Kidney epithelial cell (primary cell): ENCODE measurements at regions not wholly inside any gene's neighbourhood (a gene's known extent, or its start where the extent isn't known, plus 50 kb on each side); places are given as distances from the start of the nearest gene placed in this dataset.

ENCODE experiments used
- DNase-seq: peaks from one replicate; pipeline ENCODE4 v3.0.0-alpha.2; 2010; ENCODE audit warnings: low read depth
- H3K27me3 ChIP-seq: 2 replicates; pipeline ENCODE4 v1.6.0; 2011; ENCODE audit warnings: low read length; ENCODE audit not compliant: control insufficient read depth, insufficient read depth
- H3K36me3 ChIP-seq: 2 replicates; pipeline ENCODE4 v1.5.1; 2011; ENCODE audit warnings: low read length; ENCODE audit not compliant: control insufficient read depth, insufficient read depth
- H3K4me3 ChIP-seq: 2 replicates; pipeline ENCODE4 v1.5.1; 2011; ENCODE audit warnings: low read depth, mild to moderate bottlenecking, control low read depth, low read length
- TF ChIP-seq, protein P1 (sequence below): IDR thresholded peaks from 2 replicates; pipeline ENCODE4 v1.5.1; 2011; ENCODE audit warnings: mild to moderate bottlenecking, moderate library complexity, low read length, control low read depth, inconsistent platforms; ENCODE audit not compliant: insufficient read depth, poor library complexity, severe bottlenecking

DNA sequence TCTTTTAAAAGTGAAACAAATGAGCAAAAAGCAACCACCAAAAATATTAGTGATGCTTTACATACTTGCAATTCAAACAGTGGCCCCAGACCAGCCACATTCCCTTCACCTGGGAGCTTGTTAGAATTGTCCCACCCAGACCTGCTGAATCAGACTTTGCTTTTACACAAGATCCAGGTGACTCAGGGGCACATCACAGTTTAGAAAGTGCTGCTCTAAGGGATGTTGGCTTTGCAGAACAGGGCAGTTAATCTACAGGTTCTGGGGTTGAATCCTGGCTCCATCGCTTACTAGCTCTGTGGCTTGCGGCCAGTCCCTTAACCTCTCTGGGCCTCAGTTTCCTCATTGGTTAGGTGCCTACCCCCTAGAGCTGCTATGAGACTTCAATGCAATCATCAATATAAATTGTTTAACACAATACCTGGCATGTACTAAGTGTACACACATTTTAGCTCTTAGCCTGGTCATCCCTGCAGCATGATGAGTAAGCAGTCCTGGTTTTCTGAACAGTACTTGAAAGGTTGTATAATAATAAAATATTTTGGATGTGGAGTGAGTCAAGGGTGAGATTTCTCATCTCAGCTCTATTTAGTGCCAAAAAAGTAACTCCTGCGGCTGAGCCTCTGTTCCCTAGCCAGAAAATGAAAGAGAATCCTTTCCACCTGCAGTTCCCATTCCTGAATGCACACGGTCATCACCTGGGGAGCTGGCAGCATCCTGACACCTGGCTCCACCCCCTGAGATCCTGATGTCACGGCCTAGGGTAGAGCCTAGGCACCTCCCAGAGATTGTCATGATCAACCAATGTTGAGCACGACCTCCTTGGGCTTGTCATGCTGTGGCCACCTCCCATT, 162.7 kb downstream of the ANKRD60 start:
- Histone ChIP-seq H3K27me3 (no peaks in the 10 kb centered on the region), H3K36me3 (no peaks in the 10 kb centered on the region), H3K4me3 (no peak overlapping the region)
- TF ChIP-seq, protein P1, sequence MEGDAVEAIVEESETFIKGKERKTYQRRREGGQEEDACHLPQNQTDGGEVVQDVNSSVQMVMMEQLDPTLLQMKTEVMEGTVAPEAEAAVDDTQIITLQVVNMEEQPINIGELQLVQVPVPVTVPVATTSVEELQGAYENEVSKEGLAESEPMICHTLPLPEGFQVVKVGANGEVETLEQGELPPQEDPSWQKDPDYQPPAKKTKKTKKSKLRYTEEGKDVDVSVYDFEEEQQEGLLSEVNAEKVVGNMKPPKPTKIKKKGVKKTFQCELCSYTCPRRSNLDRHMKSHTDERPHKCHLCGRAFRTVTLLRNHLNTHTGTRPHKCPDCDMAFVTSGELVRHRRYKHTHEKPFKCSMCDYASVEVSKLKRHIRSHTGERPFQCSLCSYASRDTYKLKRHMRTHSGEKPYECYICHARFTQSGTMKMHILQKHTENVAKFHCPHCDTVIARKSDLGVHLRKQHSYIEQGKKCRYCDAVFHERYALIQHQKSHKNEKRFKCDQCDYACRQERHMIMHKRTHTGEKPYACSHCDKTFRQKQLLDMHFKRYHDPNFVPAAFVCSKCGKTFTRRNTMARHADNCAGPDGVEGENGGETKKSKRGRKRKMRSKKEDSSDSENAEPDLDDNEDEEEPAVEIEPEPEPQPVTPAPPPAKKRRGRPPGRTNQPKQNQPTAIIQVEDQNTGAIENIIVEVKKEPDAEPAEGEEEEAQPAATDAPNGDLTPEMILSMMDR, result no peak
- DNase-seq, result no peak

DNA sequence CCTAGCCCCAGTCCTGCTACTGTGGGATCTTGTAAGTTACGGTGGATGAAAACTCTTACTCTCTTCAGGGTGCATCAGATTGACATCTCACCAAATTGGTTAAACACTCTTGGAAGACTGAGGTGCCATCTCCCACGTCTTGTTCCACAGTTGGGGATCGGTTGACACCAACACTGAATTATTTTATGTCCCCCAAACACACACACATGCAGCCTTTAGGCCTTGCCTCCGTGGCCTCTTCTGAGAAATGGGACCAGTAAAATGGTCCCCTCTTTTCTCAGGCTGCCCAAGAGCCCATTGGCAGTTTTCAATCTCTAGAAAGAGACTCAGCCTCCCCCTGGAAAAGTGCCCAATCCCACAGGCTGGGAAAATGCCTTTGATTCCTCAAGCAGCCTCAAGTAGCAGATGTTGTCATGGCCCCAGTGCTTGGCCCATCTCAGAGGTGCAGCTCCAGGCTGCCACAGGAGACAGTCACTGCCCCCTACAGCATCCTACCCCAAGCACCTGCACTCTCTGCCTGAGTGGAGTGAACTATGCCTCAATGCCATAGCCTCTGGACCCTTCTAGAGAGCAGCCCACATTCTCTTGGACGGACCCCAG, 163.9 kb downstream of the ANKRD60 start:
- H3K27me3 ChIP-seq, result no peaks in the 10 kb centered on the region
- TF ChIP-seq, protein P1, result no peak
- no peaks in the 10 kb centered on the region for H3K36me3 ChIP-seq
- no peak overlapping the region for H3K4me3 ChIP-seq
- no peak for DNase-seq

DNA sequence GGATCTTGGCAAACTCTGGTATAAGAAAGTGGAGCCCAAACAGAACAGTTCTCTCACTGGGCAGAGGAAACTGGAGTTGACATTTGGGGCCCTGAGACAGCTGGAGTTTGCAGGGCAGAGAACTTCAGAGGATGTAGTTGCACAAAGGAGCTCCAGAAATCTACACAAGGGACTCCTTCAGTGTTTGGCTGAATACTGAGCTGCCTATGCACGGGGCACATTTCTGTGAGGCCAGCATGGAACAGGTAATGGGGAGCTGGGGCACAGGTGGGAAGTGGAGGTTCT, 169.3 kb downstream of the ANKRD60 start:
- no peak for DNase-seq
- Histone ChIP-seq H3K36me3 (no peaks in the 10 kb centered on the region), H3K27me3 (peaks cover 2% of the 10 kb centered on the region), H3K4me3 (no peak overlapping the region)
- TF ChIP-seq, protein P1, result no peak

DNA sequence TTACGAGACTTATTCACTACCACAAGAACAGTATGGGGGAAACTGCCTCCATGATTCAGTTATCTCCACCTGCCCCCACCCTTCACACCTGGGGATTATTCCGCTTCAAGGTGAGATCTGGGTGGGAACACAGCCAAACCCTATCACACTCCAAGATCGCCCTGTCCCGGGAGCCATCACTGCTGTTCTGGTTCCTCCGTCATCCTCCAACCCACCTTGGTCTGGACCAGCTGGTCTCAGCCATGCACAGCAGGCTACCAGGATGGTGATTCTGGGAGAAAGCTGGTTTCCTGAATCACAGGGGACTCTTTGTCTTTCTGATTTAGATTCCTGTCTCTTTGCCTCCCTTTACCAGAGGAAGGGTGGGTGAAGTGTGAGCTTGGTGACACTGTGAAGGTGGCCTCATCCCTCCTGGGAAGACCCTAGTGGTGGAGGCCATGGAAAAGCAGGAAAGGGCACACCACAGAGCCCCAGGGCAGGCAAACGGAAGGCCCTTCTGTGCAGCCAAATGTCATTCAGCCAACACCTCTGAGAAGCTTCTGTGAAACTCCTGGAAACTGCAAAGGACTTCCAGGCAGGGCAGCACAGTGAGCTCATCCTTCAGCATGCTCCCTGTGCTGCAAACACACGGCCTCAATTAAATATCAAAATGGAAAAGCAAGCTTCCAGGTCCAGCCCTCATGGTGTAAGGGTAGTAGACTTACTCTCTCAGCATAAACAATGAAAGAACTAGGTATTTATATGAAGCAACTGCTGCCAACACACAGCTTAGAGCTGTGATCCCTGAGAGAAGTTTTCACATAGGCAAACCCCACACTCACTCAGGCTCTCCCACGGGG, 169.8 kb downstream of the ANKRD60 start:
- TF ChIP-seq, protein P1, result no peak
- no peaks in the 10 kb centered on the region for H3K36me3 ChIP-seq
- DNase-seq, result no peak
- H3K27me3 ChIP-seq, result peaks cover 2% of the 10 kb centered on the region
- no peak overlapping the region for H3K4me3 ChIP-seq

DNA sequence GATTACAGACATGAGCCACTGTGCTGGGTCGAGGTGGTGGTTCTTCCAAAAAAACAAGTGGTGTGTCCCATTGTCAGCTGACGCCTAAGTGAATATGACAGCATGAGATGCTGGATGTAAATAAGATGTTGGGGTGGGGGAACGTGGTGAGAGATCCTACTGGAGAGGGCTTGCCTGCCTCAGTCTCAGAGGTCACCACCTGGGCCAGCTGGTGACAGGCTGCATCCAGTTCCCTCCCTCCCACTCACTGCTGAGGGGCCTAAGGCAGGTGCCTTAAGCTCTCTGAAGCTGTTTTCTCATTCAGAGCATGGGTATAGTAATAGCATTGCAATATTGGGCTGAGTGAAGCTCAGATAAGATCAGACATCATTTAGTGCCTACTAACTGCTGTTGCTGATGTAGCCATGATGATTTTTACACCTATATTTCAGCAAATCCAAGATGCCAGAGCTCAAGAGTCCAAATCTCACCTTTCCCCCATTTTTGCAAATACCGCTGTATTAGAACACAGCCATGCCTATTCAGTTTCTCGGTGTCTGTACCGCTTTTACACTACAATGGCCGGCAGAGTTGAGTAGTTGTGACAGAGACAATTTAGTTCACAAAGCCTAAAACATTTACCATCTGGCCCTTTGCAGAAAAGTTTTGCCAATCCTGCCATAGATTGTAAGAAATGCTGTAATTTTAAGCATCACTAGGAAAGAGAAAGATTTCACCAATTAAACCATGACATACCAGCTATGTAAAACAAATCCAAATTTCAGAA, 171.3 kb downstream of the ANKRD60 start:
- no peak for DNase-seq
- no peak overlapping the region for H3K4me3 ChIP-seq

More for the DNA sequence above, 171.3 kb downstream of the ANKRD60 start:
- Histone ChIP-seq H3K36me3 (no peaks in the 10 kb centered on the region), H3K27me3 (peaks cover 2% of the 10 kb centered on the region)
- TF ChIP-seq, protein P1, result no peak
